H9 (cell line): ENCODE measurements at regions not wholly inside any gene's neighbourhood (a gene's known extent, or its start where the extent isn't known, plus 50 kb on each side); places are given as distances from the start of the nearest gene placed in this dataset.

Experiments
- DNase-seq: peaks from one replicate; pipeline ENCODE4 v3.0.0-alpha.2; 2017
- H2AFZ ChIP-seq: one replicate; pipeline ENCODE4 v1.6.1; 2013; ENCODE audit warnings: mild to moderate bottlenecking, low read length, control low read depth, moderate library complexity
- H2AK5ac ChIP-seq: 2 replicates; pipeline ENCODE4 v1.6.1; 2013; ENCODE audit warnings: low read length, control low read depth, mixed read lengths; ENCODE audit not compliant: insufficient read length
- H2BK120ac ChIP-seq: one replicate; pipeline ENCODE4 v1.6.1; 2013; ENCODE audit warnings: low read depth, mild to moderate bottlenecking, low read length, control low read depth, inconsistent platforms; ENCODE audit not compliant: poor library complexity, severe bottlenecking
- H2BK12ac ChIP-seq: 2 replicates; pipeline ENCODE4 v1.6.1; 2013; ENCODE audit warnings: low read length, control low read depth, mixed read lengths, low read depth; ENCODE audit not compliant: insufficient read length
- H2BK15ac ChIP-seq: 2 replicates; pipeline ENCODE4 v1.6.1; 2013; ENCODE audit warnings: low read depth, low read length, control low read depth
- H2BK20ac ChIP-seq: one replicate; pipeline ENCODE4 v1.6.1; 2013; ENCODE audit warnings: low read depth, mild to moderate bottlenecking, low read length, control low read depth, inconsistent platforms; ENCODE audit not compliant: poor library complexity, severe bottlenecking
- H2BK5ac ChIP-seq: 2 replicates; pipeline ENCODE4 v1.6.1; 2013; ENCODE audit warnings: low read length, control low read depth, mixed read lengths; ENCODE audit not compliant: insufficient read length
- H3K14ac ChIP-seq: 2 replicates; pipeline ENCODE4 v1.6.1; 2013; ENCODE audit warnings: low read length, control low read depth; ENCODE audit not compliant: insufficient read depth
- H3K18ac ChIP-seq: 2 replicates; pipeline ENCODE4 v1.6.1; 2013; ENCODE audit warnings: low read depth, mild to moderate bottlenecking, mixed read lengths, low read length, control low read depth; ENCODE audit not compliant: insufficient read length
- H3K23ac ChIP-seq: 2 replicates; pipeline ENCODE4 v1.6.1; 2013; ENCODE audit warnings: low read length, control low read depth, mixed read lengths, low read depth; ENCODE audit not compliant: insufficient read length
- H3K23me2 ChIP-seq: 2 replicates; pipeline ENCODE4 v1.6.1; 2013; ENCODE audit warnings: low read depth, mild to moderate bottlenecking, mixed read lengths, low read length, control low read depth; ENCODE audit not compliant: insufficient read length, poor library complexity, severe bottlenecking
- H3K27ac ChIP-seq: 2 replicates; pipeline ENCODE4 v1.5.1; 2013; ENCODE audit warnings: low read length, control low read depth, mixed read lengths, low read depth; ENCODE audit not compliant: insufficient read length
- H3K27me3 ChIP-seq: 2 replicates; pipeline ENCODE4 v1.6.1; 2013; ENCODE audit warnings: low read length, control low read depth, inconsistent platforms; ENCODE audit not compliant: insufficient read depth
- H3K4ac ChIP-seq: 2 replicates; pipeline ENCODE4 v1.6.1; 2013; ENCODE audit warnings: low read depth, mild to moderate bottlenecking, control low read depth, inconsistent platforms, low read length, moderate library complexity
- H3K4me1 ChIP-seq: 2 replicates; pipeline ENCODE4 v1.6.1; 2013; ENCODE audit warnings: low read length, control low read depth, inconsistent platforms; ENCODE audit not compliant: insufficient read depth
- H3K4me2 ChIP-seq: 2 replicates; pipeline ENCODE4 v1.6.1; 2013; ENCODE audit warnings: low read length, control low read depth, mixed read lengths; ENCODE audit not compliant: insufficient read length, insufficient read depth
- H3K56ac ChIP-seq: 2 replicates; pipeline ENCODE4 v1.6.1; 2013; ENCODE audit warnings: low read depth, mild to moderate bottlenecking, mixed read lengths, low read length, control low read depth; ENCODE audit not compliant: insufficient read length
- H3K79me1 ChIP-seq: 2 replicates; pipeline ENCODE4 v1.6.1; 2013; ENCODE audit warnings: low read depth, mild to moderate bottlenecking, moderate library complexity, low read length, control low read depth, inconsistent platforms; ENCODE audit not compliant: insufficient read depth, poor library complexity, severe bottlenecking
- H3K79me2 ChIP-seq: 2 replicates; pipeline ENCODE4 v1.6.1; 2013; ENCODE audit warnings: low read length, control low read depth, inconsistent platforms; ENCODE audit not compliant: insufficient read depth
- H3K9ac ChIP-seq: 2 replicates; pipeline ENCODE4 v1.6.1; 2013; ENCODE audit warnings: low read length, control low read depth, mixed read lengths; ENCODE audit not compliant: insufficient read length; ENCODE audit errors: extremely low read depth
- H3K9me3 ChIP-seq: one replicate; pipeline ENCODE4 v1.6.1; 2013; ENCODE audit warnings: low read depth, low read length, inconsistent platforms; ENCODE audit not compliant: control insufficient read depth
- H3T11ph ChIP-seq: one replicate; pipeline ENCODE4 v1.6.1; 2013; ENCODE audit warnings: mild to moderate bottlenecking, low read length, control low read depth, inconsistent platforms
- H4K20me1 ChIP-seq: one replicate; pipeline ENCODE4 v1.6.1; 2013; ENCODE audit not compliant: control insufficient read depth, insufficient read length, insufficient read depth
- H4K5ac ChIP-seq: 2 replicates; pipeline ENCODE4 v1.6.1; 2013; ENCODE audit warnings: low read depth, mild to moderate bottlenecking, mixed read lengths, low read length, control low read depth; ENCODE audit not compliant: insufficient read length
- H4K8ac ChIP-seq: replicated peaks from 2 replicates; pipeline ENCODE4 v1.6.1; 2013; ENCODE audit warnings: low read length, control low read depth, mixed read lengths, low read depth; ENCODE audit not compliant: insufficient read length
- H4K91ac ChIP-seq: 2 replicates; pipeline ENCODE4 v1.6.1; 2013; ENCODE audit warnings: low read depth, mild to moderate bottlenecking, moderate library complexity, mixed read lengths, low read length, control low read depth; ENCODE audit not compliant: insufficient read length
- H3K27ac Mint-ChIP-seq, 3 experiments: 2 replicates in 2 of 3; 3 replicates in 1 of 3; pipeline ENCODE4 v1.8.0; 2020 to 2021; ENCODE audit warnings: mixed read lengths in 3 of 3, mild to moderate bottlenecking in 1 of 3, moderate library complexity in 1 of 3
- H3K27me3 Mint-ChIP-seq: 2 replicates; pipeline ENCODE4 v1.8.0; 2021; ENCODE audit warnings: low read depth, mild to moderate bottlenecking, moderate library complexity, mixed read lengths
- H3K36me3 Mint-ChIP-seq, 3 experiments: 2 replicates in 2 of 3; 3 replicates in 1 of 3; pipeline ENCODE4 v1.8.0; 2020 to 2021; ENCODE audit warnings: low read depth in 3 of 3, mixed read lengths in 3 of 3; ENCODE audit not compliant: insufficient read depth in 1 of 3
- H3K4me1 Mint-ChIP-seq, 2 experiments: 2 replicates each; pipeline ENCODE4 v1.8.0; 2020; ENCODE audit warnings: mixed read lengths in 2 of 2
- H3K4me3 Mint-ChIP-seq, 2 experiments: 2 replicates in 1 of 2; 3 replicates in 1 of 2; pipeline ENCODE4 v1.8.0; 2020 to 2021; ENCODE audit warnings: mild to moderate bottlenecking in 2 of 2, mixed read lengths in 2 of 2, moderate library complexity in 1 of 2
- H3K9me3 Mint-ChIP-seq, 2 experiments: 2 replicates in 1 of 2; 3 replicates in 1 of 2; pipeline ENCODE4 v1.8.0; 2020; ENCODE audit warnings: mild to moderate bottlenecking in 2 of 2, mixed read lengths in 2 of 2, moderate library complexity in 1 of 2
- WGBS: extraction: QIAGEN DNeasy Blood & Tissue Kit; methylation state at CpG from one replicate; pipeline ENCODE4 v1.1.7; 2013; ENCODE audit warnings: missing lambda C conversion rate, low lambda C conversion rate, mixed read lengths; ENCODE audit not compliant: insufficient read length; ENCODE audit errors: extremely low coverage; 5-methylcytosine and 5-hydroxymethylcytosine counted together
- TF ChIP-seq, protein P1 (sequence below): fragments of 200-600 bp; sonication (generic); conservative IDR thresholded peaks from 3 replicates; pipeline ENCODE4 v1.8.0; 2021; ENCODE audit warnings: antibody characterized with exemption, mild to moderate bottlenecking

DNA sequence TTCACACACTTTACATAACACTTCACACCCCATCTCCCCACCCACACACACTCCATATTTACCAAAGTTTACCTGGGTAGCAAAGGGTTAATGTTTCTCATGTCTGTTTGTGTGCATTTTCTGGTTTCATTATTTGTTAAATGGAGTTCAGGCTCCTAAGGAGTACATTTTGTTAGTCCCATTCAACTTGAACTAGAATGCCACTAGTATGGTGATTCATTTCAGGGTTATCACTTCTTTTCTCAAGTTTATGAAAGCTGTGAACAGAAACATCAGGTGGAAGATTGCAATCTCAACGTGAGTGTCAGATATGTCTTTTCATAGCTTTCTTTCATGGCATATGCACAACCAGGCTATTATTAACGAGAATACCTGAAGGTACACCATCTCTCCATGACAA is 1027.5 kb downstream of the GATA3 start:
- H3K4me3 Mint-ChIP-seq = no peak overlapping the region
- no peaks in the 10 kb centered on the region for H3K9me3 Mint-ChIP-seq
- no peaks in the 10 kb centered on the region for H3K79me2 ChIP-seq
- H3K36me3 Mint-ChIP-seq = no peaks in the 10 kb centered on the region
- H4K5ac ChIP-seq = no peak overlapping the region
- H2BK12ac ChIP-seq = no peak overlapping the region
- H2AFZ ChIP-seq = no peak overlapping the region
- WGBS = no CpG with 5 or more reads among the region's 2 CpGs
- H3K18ac ChIP-seq = no peak overlapping the region
- no peaks in the 10 kb centered on the region for H3K79me1 ChIP-seq
- H3K4me1 Mint-ChIP-seq = peaks cover 0 to 6% of the 10 kb centered on the region in 2 experiments; a peak in 2 of 4 replicates
- no peak overlapping the region for H3K27ac Mint-ChIP-seq
- H4K91ac ChIP-seq = no peak overlapping the region
- no peak overlapping the region for H2AK5ac ChIP-seq
- H3K27me3 Mint-ChIP-seq = peaks cover 15% of the 10 kb centered on the region
- no peak overlapping the region for H2BK15ac ChIP-seq
- no peak overlapping the region for H4K8ac ChIP-seq
- H2BK20ac ChIP-seq = no peak overlapping the region
- no peaks in the 10 kb centered on the region for H3K9me3 ChIP-seq
- no peaks in the 10 kb centered on the region for H3K23me2 ChIP-seq
- H3K14ac ChIP-seq = no peak overlapping the region
- H2BK120ac ChIP-seq = no peak overlapping the region
- H3K56ac ChIP-seq = no peak overlapping the region
- DNase-seq = no peak
- no peak overlapping the region for H3K4me2 ChIP-seq
- no peaks in the 10 kb centered on the region for H3K27me3 ChIP-seq
- no peak overlapping the region for H3K27ac ChIP-seq
- no peak overlapping the region for H2BK5ac ChIP-seq
- no peak overlapping the region for H3T11ph ChIP-seq
- H3K23ac ChIP-seq = no peak overlapping the region
- TF ChIP-seq, protein P1, sequence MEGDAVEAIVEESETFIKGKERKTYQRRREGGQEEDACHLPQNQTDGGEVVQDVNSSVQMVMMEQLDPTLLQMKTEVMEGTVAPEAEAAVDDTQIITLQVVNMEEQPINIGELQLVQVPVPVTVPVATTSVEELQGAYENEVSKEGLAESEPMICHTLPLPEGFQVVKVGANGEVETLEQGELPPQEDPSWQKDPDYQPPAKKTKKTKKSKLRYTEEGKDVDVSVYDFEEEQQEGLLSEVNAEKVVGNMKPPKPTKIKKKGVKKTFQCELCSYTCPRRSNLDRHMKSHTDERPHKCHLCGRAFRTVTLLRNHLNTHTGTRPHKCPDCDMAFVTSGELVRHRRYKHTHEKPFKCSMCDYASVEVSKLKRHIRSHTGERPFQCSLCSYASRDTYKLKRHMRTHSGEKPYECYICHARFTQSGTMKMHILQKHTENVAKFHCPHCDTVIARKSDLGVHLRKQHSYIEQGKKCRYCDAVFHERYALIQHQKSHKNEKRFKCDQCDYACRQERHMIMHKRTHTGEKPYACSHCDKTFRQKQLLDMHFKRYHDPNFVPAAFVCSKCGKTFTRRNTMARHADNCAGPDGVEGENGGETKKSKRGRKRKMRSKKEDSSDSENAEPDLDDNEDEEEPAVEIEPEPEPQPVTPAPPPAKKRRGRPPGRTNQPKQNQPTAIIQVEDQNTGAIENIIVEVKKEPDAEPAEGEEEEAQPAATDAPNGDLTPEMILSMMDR = no peak
- no peak overlapping the region for H3K4ac ChIP-seq
- H3K4me1 ChIP-seq = no peaks in the 10 kb centered on the region
- no peaks in the 10 kb centered on the region for H4K20me1 ChIP-seq
- H3K9ac ChIP-seq = no peak overlapping the region
